ENCODE measurements at regions not wholly inside any gene's neighbourhood (a gene's known extent, or its start where the extent isn't known, plus 50 kb on each side); places are given as distances from the start of the nearest gene placed in this dataset.

DNA sequence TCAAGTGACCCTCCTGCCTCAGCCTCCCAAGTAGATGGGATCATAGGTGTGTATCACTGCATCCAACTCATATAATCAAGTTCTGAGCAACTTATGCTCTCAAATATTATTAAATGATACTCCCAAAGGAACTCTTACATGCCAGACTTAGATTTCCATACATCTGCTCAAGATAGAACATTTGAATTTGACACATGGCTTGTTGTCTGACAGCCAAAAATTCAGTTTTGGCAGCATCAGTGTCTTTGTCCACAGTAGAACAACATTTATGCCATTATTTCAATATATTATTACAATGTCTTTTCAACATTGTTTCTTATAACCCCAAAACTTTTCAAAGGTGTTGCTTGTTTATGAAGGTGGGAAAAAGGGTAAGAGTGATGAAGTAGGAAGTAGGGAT lies 116.2 kb downstream of the SUCNR1 start:
- no peak overlapping the region for H2AFZ ChIP-seq (ENCODE audit: low read length)
- no peaks in the 10 kb centered on the region for H3K27me3 ChIP-seq (ENCODE audit: insufficient read depth, low read length)
- no peaks in the 10 kb centered on the region for H4K20me1 ChIP-seq (ENCODE audit: insufficient read depth, low read length)
- no peaks in the 10 kb centered on the region for H3K9me3 ChIP-seq (ENCODE audit: low read depth, low read length)
- H3K27ac ChIP-seq (ENCODE audit: low read depth, low read length) = no peak overlapping the region
- H3K4me1 ChIP-seq (ENCODE audit: insufficient read depth, low read length) = no peaks in the 10 kb centered on the region
- TF ChIP-seq CTCF (IDR thresholded peaks at IDR 0.05; ENCODE audit: extremely low read depth, low read depth, low read length) = no peak
- H3K79me2 ChIP-seq (ENCODE audit: insufficient read depth, low read length) = no peaks in the 10 kb centered on the region
- no peaks in the 10 kb centered on the region for H3K36me3 ChIP-seq (ENCODE audit: insufficient read depth, low read length)
- no peak overlapping the region for H3K4me2 ChIP-seq (ENCODE audit: insufficient read depth, low read length)
- DNase-seq (ENCODE audit: insufficient read length, low spot score, missing footprints) = no peak
- H3K4me3 ChIP-seq (ENCODE audit: insufficient read depth, low read length) = no peak overlapping the region

- Histone ChIP-seq H3K4me3 (ENCODE audit: insufficient read depth, low read length) (no peak overlapping the region), H3K9me3 (ENCODE audit: low read depth, low read length) (no peaks in the 10 kb centered on the region), H3K4me2 (ENCODE audit: insufficient read depth, low read length) (no peak overlapping the region), H4K20me1 (ENCODE audit: insufficient read depth, low read length) (no peaks in the 10 kb centered on the region), H2AFZ (ENCODE audit: low read length) (no peak overlapping the region), H3K27me3 (ENCODE audit: insufficient read depth, low read length) (no peaks in the 10 kb centered on the region), H3K4me1 (ENCODE audit: insufficient read depth, low read length) (no peaks in the 10 kb centered on the region), H3K27ac (ENCODE audit: low read depth, low read length) (no peak overlapping the region), H3K36me3 (ENCODE audit: insufficient read depth, low read length) (no peaks in the 10 kb centered on the region), H3K79me2 (ENCODE audit: insufficient read depth, low read length) (no peaks in the 10 kb centered on the region)
- peak; percentile 52 for DNase-seq (ENCODE audit: insufficient read length, low spot score, missing footprints)
- TF ChIP-seq CTCF (IDR thresholded peaks at IDR 0.05; ENCODE audit: extremely low read depth, low read depth, low read length) = no peak
These were observed 117.4 kb downstream of the SUCNR1 start for GRCh38 chr3:151990696-151991376.

GRCh38 chr3:151992326-151993041 lies 119.0 kb downstream of the SUCNR1 start:
- Histone ChIP-seq H3K36me3 (ENCODE audit: insufficient read depth, low read length) (no peaks in the 10 kb centered on the region), H3K27me3 (ENCODE audit: insufficient read depth, low read length) (no peaks in the 10 kb centered on the region), H3K4me1 (ENCODE audit: insufficient read depth, low read length) (no peaks in the 10 kb centered on the region), H3K79me2 (ENCODE audit: insufficient read depth, low read length) (no peaks in the 10 kb centered on the region), H2AFZ (ENCODE audit: low read length) (no peak overlapping the region), H3K27ac (ENCODE audit: low read depth, low read length) (no peak overlapping the region), H4K20me1 (ENCODE audit: insufficient read depth, low read length) (no peaks in the 10 kb centered on the region), H3K9me3 (ENCODE audit: low read depth, low read length) (no peaks in the 10 kb centered on the region), H3K4me3 (ENCODE audit: insufficient read depth, low read length) (no peak overlapping the region), H3K4me2 (ENCODE audit: insufficient read depth, low read length) (no peak overlapping the region)
- no peak for DNase-seq (ENCODE audit: insufficient read length, low spot score, missing footprints)
- TF ChIP-seq CTCF (IDR thresholded peaks at IDR 0.05; ENCODE audit: extremely low read depth, low read depth, low read length) = no peak

- H3K9me3 ChIP-seq (ENCODE audit: low read depth, low read length) = no peaks in the 10 kb centered on the region
- H3K27ac ChIP-seq (ENCODE audit: low read depth, low read length) = no peak overlapping the region
- no peaks in the 10 kb centered on the region for H3K27me3 ChIP-seq (ENCODE audit: insufficient read depth, low read length)
- no peak overlapping the region for H3K4me3 ChIP-seq (ENCODE audit: insufficient read depth, low read length)
- no peak for TF ChIP-seq CTCF (IDR thresholded peaks at IDR 0.05; ENCODE audit: extremely low read depth, low read depth, low read length)
- H3K36me3 ChIP-seq (ENCODE audit: insufficient read depth, low read length) = no peaks in the 10 kb centered on the region
- no peaks in the 10 kb centered on the region for H3K79me2 ChIP-seq (ENCODE audit: insufficient read depth, low read length)
- H4K20me1 ChIP-seq (ENCODE audit: insufficient read depth, low read length) = no peaks in the 10 kb centered on the region
- no peaks in the 10 kb centered on the region for H3K4me1 ChIP-seq (ENCODE audit: insufficient read depth, low read length)
- no peak overlapping the region for H2AFZ ChIP-seq (ENCODE audit: low read length)
- H3K4me2 ChIP-seq (ENCODE audit: insufficient read depth, low read length) = no peak overlapping the region
- no peak for DNase-seq (ENCODE audit: insufficient read length, low spot score, missing footprints)
These were observed 121.6 kb downstream of the SUCNR1 start for GRCh38 chr3:151995091-151995490.
